Adrenal gland (tissue), 5 donors: ENCODE measurements at regions not wholly inside any gene's neighbourhood (a gene's known extent, or its start where the extent isn't known, plus 50 kb on each side); places are given as distances from the start of the nearest gene placed in this dataset.

ENCODE experiments used
- POLR2A ChIP-seq, 2 donors: fragments of 450-650 bp; IDR thresholded peaks; one replicate each; pipeline ENCODE4 v1.6.1; 2017; ENCODE audit warnings: antibody characterized with exemption in 2 of 2, mild to moderate bottlenecking in 2 of 2, moderate library complexity in 1 of 2
- TF ChIP-seq, protein P1 (sequence below), 6 experiments: fragments of 450-650 bp in 4 of 6; fragments of 200-600 bp in 2 of 6; sonication (generic) in 1 of 6; IDR thresholded peaks; 1 replicate in 5 of 6; 2 replicates in 1 of 6; pipeline versions ENCODE4 v1.5.1 to v1.8.0; 2016 to 2021; ENCODE audit warnings: antibody characterized with exemption in 6 of 6, mild to moderate bottlenecking in 2 of 6, moderate library complexity in 1 of 6
- donor health status: DM: no; HTN: no; CAD: no.

DNA sequence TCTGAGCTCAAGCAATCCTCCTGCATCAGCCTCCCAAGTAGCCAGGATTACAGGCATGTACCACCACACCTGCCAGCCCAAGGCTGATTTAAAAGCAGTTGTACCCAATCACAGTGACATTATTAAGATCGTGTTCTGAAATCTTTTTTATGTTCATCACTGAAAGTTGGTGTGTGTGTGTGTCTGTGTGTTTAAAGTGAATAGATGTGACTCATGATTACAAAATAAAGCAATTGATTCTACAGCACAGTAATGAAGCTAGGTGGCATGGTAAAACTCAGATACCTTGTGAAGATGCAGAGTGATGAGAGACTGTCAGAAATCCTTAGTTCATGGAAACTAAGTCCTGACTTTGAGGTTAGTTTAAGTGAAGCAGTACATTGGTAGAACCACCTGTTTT, 74.2 kb upstream of the ATP2B1 start:
- TF ChIP-seq, protein P1, sequence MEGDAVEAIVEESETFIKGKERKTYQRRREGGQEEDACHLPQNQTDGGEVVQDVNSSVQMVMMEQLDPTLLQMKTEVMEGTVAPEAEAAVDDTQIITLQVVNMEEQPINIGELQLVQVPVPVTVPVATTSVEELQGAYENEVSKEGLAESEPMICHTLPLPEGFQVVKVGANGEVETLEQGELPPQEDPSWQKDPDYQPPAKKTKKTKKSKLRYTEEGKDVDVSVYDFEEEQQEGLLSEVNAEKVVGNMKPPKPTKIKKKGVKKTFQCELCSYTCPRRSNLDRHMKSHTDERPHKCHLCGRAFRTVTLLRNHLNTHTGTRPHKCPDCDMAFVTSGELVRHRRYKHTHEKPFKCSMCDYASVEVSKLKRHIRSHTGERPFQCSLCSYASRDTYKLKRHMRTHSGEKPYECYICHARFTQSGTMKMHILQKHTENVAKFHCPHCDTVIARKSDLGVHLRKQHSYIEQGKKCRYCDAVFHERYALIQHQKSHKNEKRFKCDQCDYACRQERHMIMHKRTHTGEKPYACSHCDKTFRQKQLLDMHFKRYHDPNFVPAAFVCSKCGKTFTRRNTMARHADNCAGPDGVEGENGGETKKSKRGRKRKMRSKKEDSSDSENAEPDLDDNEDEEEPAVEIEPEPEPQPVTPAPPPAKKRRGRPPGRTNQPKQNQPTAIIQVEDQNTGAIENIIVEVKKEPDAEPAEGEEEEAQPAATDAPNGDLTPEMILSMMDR (IDR thresholded peaks at IDR 0.05) = no peak
- TF ChIP-seq POLR2A (IDR thresholded peaks at IDR 0.05) = no peak
